ENCODE measurements at regions not wholly inside any gene's neighbourhood (a gene's known extent, or its start where the extent isn't known, plus 50 kb on each side); places are given as distances from the start of the nearest gene placed in this dataset.

DNA sequence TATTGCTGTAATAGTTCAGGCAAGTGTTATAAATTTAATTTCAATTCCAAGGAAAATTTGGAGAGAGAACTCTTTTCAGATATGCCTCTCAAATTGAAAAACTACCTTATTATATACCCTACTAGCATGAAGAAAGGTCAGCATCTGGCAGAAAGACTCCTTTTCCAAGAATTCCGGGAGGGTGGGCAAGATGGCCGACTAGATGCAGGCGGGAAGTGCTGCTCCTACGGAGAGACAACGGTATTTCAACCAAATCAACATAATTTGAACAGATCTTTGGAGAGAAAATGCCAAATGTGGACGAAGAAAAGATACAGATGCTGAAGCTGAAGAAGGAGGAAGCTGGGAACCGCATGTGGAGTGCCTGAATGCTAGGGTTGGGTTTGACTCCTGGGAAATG, 53.8 kb upstream of the INTU start:
- no peak for DNase-seq (ENCODE audit: low read depth, low spot score)

- DNase-seq (ENCODE audit: low read depth, low spot score), result no peak
These were observed 52.9 kb upstream of the INTU start for GRCh38 chr4:127579821-127580220.

- no peak for DNase-seq (ENCODE audit: low read depth, low spot score)
These were observed 52.5 kb upstream of the INTU start for GRCh38 chr4:127580300-127580699.

GRCh38 chr4:127580891-127581290, 51.9 kb upstream of the INTU start:
- DNase-seq (ENCODE audit: low read depth, low spot score), result no peak
